Hematopoietic multipotent progenitor cell (in vitro differentiated cells): ENCODE measurements at regions not wholly inside any gene's neighbourhood (a gene's known extent, or its start where the extent isn't known, plus 50 kb on each side); places are given as distances from the start of the nearest gene placed in this dataset.

Experiments
- DNase-seq, 3 donors: peaks; one replicate each; pipeline ENCODE4 v3.0.0-alpha.2; 2011 to 2015; ENCODE audit warnings: low read depth in 2 of 3, low spot score in 2 of 3

DNA sequence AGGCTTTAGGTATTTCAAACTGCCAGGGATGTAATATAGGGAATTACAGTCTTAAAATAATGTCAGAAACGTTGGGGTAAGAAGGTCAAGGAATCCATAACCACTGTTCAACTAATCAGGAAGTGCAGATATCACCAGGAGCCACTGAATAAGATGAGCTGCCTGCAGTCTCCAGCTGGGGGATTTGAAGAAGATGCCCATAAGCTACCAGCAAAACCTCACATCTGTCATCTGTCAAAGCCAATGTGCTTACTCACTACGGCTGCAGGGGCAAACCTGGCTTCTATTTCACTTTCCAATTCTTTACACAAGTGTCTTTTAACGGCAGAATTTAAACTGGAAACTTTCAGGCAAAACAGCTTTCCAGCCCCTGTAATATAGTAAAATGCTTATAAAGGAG, 1410.1 kb upstream of the ATXN8OS start:
- DNase-seq = peak in 2 of 3 donors; percentile 22 to 72

- no peak for DNase-seq
Measured at GRCh38 chr13:68696907-68697306, 1410.7 kb upstream of the ATXN8OS start.

GRCh38 chr13:68692049-68692448, 1415.6 kb upstream of the ATXN8OS start:
- DNase-seq = no peak

DNA sequence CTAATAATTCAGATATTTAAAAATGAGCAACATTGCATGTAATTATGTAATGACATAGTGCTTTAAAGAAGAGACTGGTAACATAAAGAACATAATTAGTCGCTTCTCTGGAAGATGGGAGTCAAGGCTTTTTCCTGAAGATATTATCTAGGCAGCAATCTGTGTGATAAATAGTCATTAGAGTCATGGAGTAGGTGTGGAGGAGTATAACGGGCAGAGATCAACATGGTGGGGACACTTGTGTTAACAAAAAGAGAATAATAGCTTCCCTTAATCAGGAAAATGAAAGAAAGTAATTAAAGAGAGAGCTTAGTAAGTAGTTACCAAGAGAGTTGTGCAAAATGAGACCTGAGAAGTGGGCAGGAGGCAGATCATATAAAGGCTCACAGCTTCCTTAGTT, 1417.1 kb upstream of the ATXN8OS start:
- DNase-seq = no peak

- no peak for DNase-seq
Measured at GRCh38 chr13:68676513-68677115, 1431.0 kb upstream of the ATXN8OS start.

DNA sequence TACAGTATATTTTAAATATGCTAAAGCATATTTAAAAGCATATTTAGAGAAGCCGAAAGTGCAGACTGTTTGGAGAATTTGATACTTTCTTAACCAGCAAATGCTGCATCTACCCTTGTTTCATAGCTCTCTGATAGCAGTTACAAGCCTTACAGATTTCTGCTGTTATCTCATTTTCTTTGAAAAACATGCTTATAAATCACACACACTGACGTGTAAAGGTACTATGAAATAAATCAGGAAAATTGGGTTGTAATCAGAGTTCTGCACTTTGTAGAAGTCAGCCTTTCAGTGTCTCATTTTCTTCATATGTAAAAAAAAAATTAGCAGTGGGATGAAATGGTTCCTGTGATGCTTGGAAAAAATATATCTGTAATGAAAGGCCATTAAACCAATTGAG, 1432.4 kb upstream of the ATXN8OS start:
- no peak for DNase-seq

- no peak for DNase-seq
Measured at GRCh38 chr13:68667863-68668262, 1437.7 kb upstream of the PCDH9 start.

GRCh38 chr13:68666774-68667397, 1436.8 kb upstream of the PCDH9 start:
- no peak for DNase-seq

GRCh38 chr13:68645814-68646213, 1415.7 kb upstream of the PCDH9 start:
- DNase-seq = no peak

GRCh38 chr13:68644611-68645010, 1414.5 kb upstream of the PCDH9 start:
- no peak for DNase-seq

DNA sequence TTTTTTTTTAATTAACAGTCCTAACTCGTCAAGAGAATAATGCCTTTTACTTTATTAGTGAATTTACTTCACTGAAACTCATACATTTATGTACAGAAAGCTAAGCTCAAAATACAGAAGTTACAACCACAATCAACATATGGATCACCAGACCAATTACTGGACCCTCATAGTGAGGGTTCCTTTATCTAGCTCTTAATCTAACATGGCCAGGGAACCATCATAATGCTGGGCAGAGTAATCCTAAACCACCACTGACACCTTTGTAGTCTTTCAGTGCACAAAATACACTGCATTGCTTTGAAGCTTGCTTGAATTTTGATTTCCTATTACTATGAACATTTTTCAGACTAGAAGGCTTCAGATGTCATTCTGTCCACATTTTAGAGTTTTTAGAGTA, 1406.6 kb upstream of the PCDH9 start:
- no peak for DNase-seq

DNA sequence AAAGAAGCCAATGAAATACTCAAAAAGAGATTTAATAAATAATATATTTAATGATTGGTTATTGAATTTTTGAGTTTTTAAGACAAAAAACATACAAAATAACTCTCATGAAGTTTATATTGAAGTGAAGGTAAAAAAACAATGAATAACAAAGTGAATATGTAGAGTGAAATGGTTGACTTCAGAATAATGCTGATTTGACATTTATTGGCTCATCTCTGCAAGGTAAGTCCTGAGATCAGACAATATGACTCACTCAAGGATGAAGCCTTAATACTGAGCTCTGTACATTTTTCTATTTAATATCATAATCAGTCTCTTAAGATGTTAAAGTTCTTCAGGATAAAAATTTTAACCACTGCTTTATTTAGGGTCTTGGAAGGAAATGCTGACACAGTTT, 1398.9 kb upstream of the PCDH9 start:
- no peak for DNase-seq

DNA sequence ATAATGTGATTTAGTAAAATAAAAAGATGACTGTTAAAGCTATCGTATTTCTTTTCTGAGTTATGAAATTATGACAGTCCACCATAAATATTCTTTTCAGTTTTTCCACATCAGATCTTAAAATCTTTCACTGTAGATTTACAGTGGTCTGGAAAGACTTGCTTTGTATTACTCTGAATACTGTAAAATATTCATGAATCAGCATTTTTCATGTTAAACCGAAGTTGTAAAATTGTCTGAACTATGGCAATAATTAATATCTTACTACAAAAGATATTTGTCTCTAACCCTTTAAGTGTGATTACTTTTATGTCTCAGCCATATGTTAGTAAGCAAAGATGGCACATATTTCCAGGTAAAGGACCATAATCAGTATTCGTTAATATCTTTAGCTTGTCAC, 1397.2 kb upstream of the PCDH9 start:
- DNase-seq = no peak

DNA sequence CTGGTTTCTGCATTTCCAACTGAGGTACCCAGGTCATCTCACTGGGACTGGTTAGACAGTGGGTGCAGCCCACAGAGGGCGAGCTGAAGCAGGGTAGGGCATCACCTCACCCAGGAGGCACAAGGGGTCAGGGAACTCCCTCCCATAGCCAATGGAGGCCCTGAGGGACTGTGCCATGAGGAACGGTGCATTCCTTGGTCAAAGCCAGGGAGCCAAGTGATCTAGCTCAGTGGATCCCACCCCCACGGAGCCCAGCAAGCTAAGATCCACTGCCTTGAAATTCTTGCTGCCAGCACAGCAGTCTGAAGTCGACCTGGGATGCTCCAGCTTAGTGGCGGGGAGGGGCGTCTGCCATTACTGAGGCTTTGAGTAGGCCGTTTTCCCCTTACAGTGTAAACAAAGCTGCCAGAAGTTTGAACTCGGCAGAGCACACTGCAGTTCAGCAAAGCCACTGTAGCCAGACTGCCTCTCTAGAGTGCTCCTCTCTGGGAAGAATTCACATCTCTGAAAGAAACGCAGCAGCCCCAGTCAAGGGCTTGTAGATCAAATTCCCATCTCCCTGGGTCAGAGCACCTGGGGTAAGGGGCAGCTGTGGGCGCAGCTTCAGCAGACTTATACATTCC, 1386.6 kb upstream of the PCDH9 start:
- DNase-seq = no peak

- DNase-seq = no peak
Measured at GRCh38 chr13:68609661-68610060, 1379.5 kb upstream of the PCDH9 start.

- DNase-seq = no peak
Measured at GRCh38 chr13:68608147-68608546, 1378.0 kb upstream of the PCDH9 start.

DNA sequence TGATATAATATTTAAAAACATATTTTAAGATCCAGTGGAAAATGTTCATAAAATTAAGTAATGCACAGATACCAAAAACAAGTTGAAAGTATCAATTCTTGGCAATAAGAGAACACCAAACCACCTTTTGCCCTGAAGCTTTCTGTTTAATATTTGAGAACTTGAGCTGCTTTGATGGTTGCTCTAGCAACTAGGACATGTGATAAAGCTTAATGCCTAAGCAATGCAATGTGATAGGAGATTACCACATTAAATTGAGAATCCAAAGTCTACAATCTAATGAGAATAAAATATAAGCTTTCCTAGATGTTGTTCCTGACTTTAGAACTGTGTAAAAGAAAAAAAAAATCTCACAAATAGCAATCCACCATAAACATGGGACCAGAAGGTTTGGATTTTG, 1367.5 kb upstream of the PCDH9 start:
- no peak for DNase-seq

DNA sequence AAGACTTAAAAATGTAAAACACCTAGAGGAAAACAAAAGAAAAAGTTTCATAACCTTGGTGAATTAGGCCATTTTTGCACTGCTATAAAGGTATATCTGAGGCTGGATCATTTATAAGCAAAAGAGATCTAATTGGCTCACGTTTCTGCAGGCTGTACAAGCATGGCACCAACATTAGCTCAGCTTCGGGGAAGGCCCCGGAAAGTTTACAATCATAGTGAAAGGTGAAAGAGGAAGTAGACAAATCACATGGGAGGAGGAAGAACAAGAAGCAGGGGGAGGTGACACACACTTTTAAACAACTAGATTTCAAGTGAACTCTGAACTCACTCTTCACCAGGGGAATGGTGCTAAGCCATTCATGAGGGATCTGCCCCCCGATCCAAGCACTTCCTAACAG, 1358.5 kb upstream of the PCDH9 start:
- no peak for DNase-seq

GRCh38 chr13:68584776-68585175, 1354.6 kb upstream of the PCDH9 start:
- DNase-seq = no peak

- DNase-seq = no peak
Measured at GRCh38 chr13:68574053-68574452, 1343.9 kb upstream of the PCDH9 start.

- DNase-seq = no peak
Measured at GRCh38 chr13:68551701-68552522, 1321.8 kb upstream of the PCDH9 start.

GRCh38 chr13:68550330-68550729, 1320.2 kb upstream of the PCDH9 start:
- no peak for DNase-seq
